K562 (cell line): ENCODE measurements at regions not wholly inside any gene's neighbourhood (a gene's known extent, or its start where the extent isn't known, plus 50 kb on each side); places are given as distances from the start of the nearest gene placed in this dataset.

Experiments
- ATAC-seq: fragments of 200-7000 bp; cut with Tn5 transposase; 3 replicates; pipeline ENCODE4 v1.9.1; 2020; ENCODE audit warnings: moderate library complexity
- BruUV-seq: library from RNA; stranded (reverse); fragments of 400-500 nt; replicated peaks from 2 replicates; lab custom pipeline; 2021; lab: Mats Ljungman, UMichigan
- CTCF ChIA-PET: fragments of 300-600 bp; formaldehyde crosslinking; extraction: SDS; loops from one replicate; lab custom pipeline; 2021; ENCODE audit warnings: low intra/inter-chr PET ratio; lab: Yijun Ruan, JAX
- POLR2A ChIA-PET: fragments of 300-600, 350-650 bp; sonication (Branson Sonifier 250); formaldehyde crosslinking; extraction: SDS; loops from one replicate; lab custom pipeline; 2021; ENCODE audit warnings: antibody characterized with exemption, inconsistent platforms; lab: Yijun Ruan, JAX
- DNase-seq, 4 experiments: peaks; one replicate each; pipeline versions ENCODE4 v3.0.0 to v3.0.0-alpha.2; 2011 to 2018; ENCODE audit warnings: low spot score in 3 of 4, mixed read lengths in 3 of 4; ENCODE audit errors: extremely low read depth in 1 of 4
- FAIRE-seq: peaks from 2 replicates; lab custom pipeline; 2011; peaks lifted over from hg19 to GRCh38; lab: Jason Lieb, UNC
- H2AFZ ChIP-seq: 2 replicates; pipeline ENCODE4 v1.6.0; 2011; ENCODE audit warnings: low read depth, low read length, control low read depth, inconsistent platforms
- H3K27ac ChIP-seq: fragments of 200-600 bp; 3 replicates; pipeline ENCODE4 v1.8.0; 2011; ENCODE audit warnings: low read depth, mild to moderate bottlenecking, control low read depth, inconsistent platforms, low read length, moderate library complexity, mixed read lengths; ENCODE audit errors: extremely low read depth
- H3K27me3 ChIP-seq, 2 experiments: fragments of 300-600 bp in 1 of 2; 2 replicates in 1 of 2; 3 replicates in 1 of 2; pipeline versions ENCODE4 v1.6.0 to v1.8.0; 2011; ENCODE audit warnings: inconsistent platforms in 2 of 2, low read length in 2 of 2, mild to moderate bottlenecking in 1 of 2, mixed read lengths in 1 of 2, moderate library complexity in 1 of 2; ENCODE audit not compliant: control insufficient read depth in 2 of 2, insufficient read depth in 2 of 2
- H3K36me3 ChIP-seq: fragments of 300-600 bp; 3 replicates; pipeline ENCODE4 v1.8.0; 2011; ENCODE audit warnings: mild to moderate bottlenecking, low read length, inconsistent platforms; ENCODE audit not compliant: control insufficient read depth, insufficient read depth
- H3K4me1 ChIP-seq, 2 experiments: fragments of 200-600 bp in 1 of 2; replicated peaks in 1 of 2; 2 replicates in 1 of 2; 3 replicates in 1 of 2; pipeline versions ENCODE4 v1.5.1 to v1.8.0; 2011; ENCODE audit warnings: inconsistent platforms in 2 of 2, low read length in 2 of 2, mild to moderate bottlenecking in 1 of 2, mixed read lengths in 1 of 2, moderate library complexity in 1 of 2; ENCODE audit not compliant: control insufficient read depth in 2 of 2, insufficient read depth in 2 of 2
- H3K4me2 ChIP-seq: 2 replicates; pipeline ENCODE4 v1.6.1; 2011; ENCODE audit warnings: low read length, control low read depth, inconsistent platforms, mixed read lengths; ENCODE audit not compliant: insufficient read depth
- H3K4me3 ChIP-seq: fragments of 200-600 bp; sonication (generic), shearing (Covaris generic); 2 replicates; pipeline ENCODE4 v1.5.1; 2016; ENCODE audit warnings: control low read depth, inconsistent platforms
- H3K79me2 ChIP-seq: fragments of 200-600 bp; 3 replicates; pipeline ENCODE4 v1.8.0; 2011; ENCODE audit warnings: low read length, inconsistent platforms; ENCODE audit not compliant: control insufficient read depth, insufficient read depth
- H3K9ac ChIP-seq, 2 experiments: 2 replicates each; pipeline versions ENCODE4 v1.6.0 to v1.6.1; 2011; ENCODE audit warnings: low read depth in 2 of 2, low read length in 2 of 2, control low read depth in 1 of 2, inconsistent platforms in 1 of 2, mild to moderate bottlenecking in 1 of 2, mixed read lengths in 1 of 2; ENCODE audit not compliant: insufficient read depth in 1 of 2
- H3K9me1 ChIP-seq: one replicate; pipeline ENCODE4 v1.6.0; 2011; ENCODE audit warnings: inconsistent platforms, mild to moderate bottlenecking, low read length, moderate library complexity; ENCODE audit not compliant: control insufficient read depth, insufficient read depth
- H3K9me3 ChIP-seq: replicated peaks from 2 replicates; pipeline ENCODE4 v1.5.1; 2011; ENCODE audit warnings: low read depth, low read length, inconsistent platforms; ENCODE audit not compliant: control insufficient read depth, insufficient read depth
- H4K20me1 ChIP-seq: replicated peaks from 2 replicates; pipeline ENCODE4 v1.6.1; 2011; ENCODE audit warnings: low read length, inconsistent platforms, mixed read lengths; ENCODE audit not compliant: control insufficient read depth, insufficient read depth
- NCOR1 ChIP-seq: fragments of 450-650 bp; IDR thresholded peaks from 2 replicates; pipeline ENCODE4 v1.6.1; 2016; ENCODE audit warnings: mild to moderate bottlenecking, moderate library complexity
- RBM25 ChIP-seq: fragments of 200-400 bp; formaldehyde crosslinking; IDR thresholded peaks from 2 replicates; pipeline ENCODE4 v1.6.1; 2018; ENCODE audit warnings: low read length, low read depth, moderate library complexity; ENCODE audit not compliant: severe bottlenecking
- STAT5B ChIP-seq: fragments of 250-450 bp; sonication (Bioruptor Pico); IDR thresholded peaks from 2 replicates; pipeline ENCODE4 v1.8.0; 2021; ENCODE audit warnings: mild to moderate bottlenecking, inconsistent platforms
- TAL1 ChIP-seq: fragments of 450-650 bp; IDR thresholded peaks from 2 replicates; pipeline ENCODE4 v1.6.1; 2016; ENCODE audit warnings: mild to moderate bottlenecking
- ZNF197 ChIP-seq: fragments of 200-800 bp; sonication (Bioruptor generic); IDR thresholded peaks from 2 replicates; pipeline ENCODE4 v1.6.1; 2016; ENCODE audit warnings: low read depth, missing genetic modification characterization, missing compliant biosample characterization
- ZNF311 ChIP-seq: fragments of 250-450 bp; sonication (Bioruptor Pico); IDR thresholded peaks from 2 replicates; pipeline ENCODE4 v1.4.0; 2020; ENCODE audit warnings: mild to moderate bottlenecking, moderate library complexity
- ZNF778 ChIP-seq: fragments of 450-650 bp; formaldehyde crosslinking; IDR thresholded peaks from 2 replicates; pipeline ENCODE4 v1.4.0; 2020; ENCODE audit warnings: mild to moderate bottlenecking, moderate library complexity
- ZSCAN32 ChIP-seq: fragments of 450-650 bp; formaldehyde crosslinking; IDR thresholded peaks from 2 replicates; pipeline ENCODE4 v1.4.0; 2020; ENCODE audit warnings: mild to moderate bottlenecking, moderate library complexity
- WGBS: fragments of 100-300 bp; shearing (Covaris generic); methylation state at CpG from one replicate; pipeline ENCODE4 v1.1.6; 2016; ENCODE audit warnings: low coverage, mixed read lengths; ENCODE audit not compliant: insufficient coverage; ENCODE audit errors: missing lambda C conversion rate; 5-methylcytosine and 5-hydroxymethylcytosine counted together
- in situ Hi-C: fragments of 300-500 bp; cut with MboI; formaldehyde crosslinking; loops from 4 replicates; pipeline ENCODE4 v1.15.0; 2018; ENCODE audit warnings: inconsistent platforms, mixed read lengths
- intact Hi-C: fragments of 100-400 bp; cut with micrococcal nuclease; formaldehyde crosslinking; loops from 2 replicates; pipeline ENCODE4 v1.14.2; 2022
- TF ChIP-seq, protein P1 (sequence below): fragments of 450-650 bp; IDR thresholded peaks from 2 replicates; pipeline ENCODE4 v1.6.1; 2016
- TF ChIP-seq, protein P2 (sequence below): conservative IDR thresholded peaks from 2 replicates; pipeline ENCODE4 v1.6.1; 2011; ENCODE audit warnings: low read depth, mild to moderate bottlenecking, low read length; ENCODE audit not compliant: control insufficient read depth
- TF ChIP-seq, protein P3 (sequence below), 2 experiments: fragments of 450-650 bp; IDR thresholded peaks; 2 replicates each; pipeline ENCODE4 v1.6.1; 2016
- TF ChIP-seq, protein P4 (sequence below): IDR thresholded peaks from 2 replicates; pipeline ENCODE4 v1.6.1; 2016; ENCODE audit warnings: missing genetic modification characterization, missing compliant biosample characterization

DNA sequence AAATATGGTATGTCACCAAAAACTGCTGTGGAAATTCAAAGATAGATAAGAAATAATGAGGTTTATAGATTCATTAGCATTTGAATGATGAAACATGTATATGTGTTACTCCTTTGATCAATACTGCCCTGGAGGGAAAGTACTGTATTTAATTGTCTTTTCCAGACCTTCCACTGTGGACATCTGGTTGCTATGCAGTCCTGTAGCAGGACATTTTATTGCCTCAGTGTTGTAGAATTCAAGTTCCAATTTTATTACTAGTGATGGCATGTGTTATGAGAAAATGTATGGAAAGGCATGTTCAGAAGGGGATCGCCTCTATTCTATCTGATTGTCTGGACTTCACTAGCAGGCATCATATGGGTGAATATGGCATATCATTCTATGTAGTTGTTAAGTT is 391.0 kb downstream of the TFAP2B start:
- TF ChIP-seq NCOR1, result no peak
- TF ChIP-seq RBM25, result no peak
- no peak for TF ChIP-seq TAL1
- TF ChIP-seq ZNF778 (CRISPR knock-in tag), result no peak
- H3K27me3 ChIP-seq, result no peaks in the 10 kb centered on the region
- no peaks in the 10 kb centered on the region for H3K9me1 ChIP-seq
- no peak overlapping the region for H3K27ac ChIP-seq
- intact Hi-C loops (no loop called here), in situ Hi-C loops (no loop called here)
- no TSS peak for BruUV-seq
- CTCF ChIA-PET, result no interaction called here
- H3K4me1 ChIP-seq, result peaks cover 0 to 3% of the 10 kb centered on the region in 2 experiments; a peak in 2 of 5 replicates
- POLR2A ChIA-PET, result no interaction called here
- no peaks in the 10 kb centered on the region for H3K36me3 ChIP-seq
- H3K79me2 ChIP-seq, result no peaks in the 10 kb centered on the region
- H3K4me2 ChIP-seq, result no peak overlapping the region
- ATAC-seq (no peak), FAIRE-seq (no peak), DNase-seq (no peak)
- H2AFZ ChIP-seq, result no peak overlapping the region
- H3K4me3 ChIP-seq, result no peak overlapping the region
- no peak overlapping the region for H3K9ac ChIP-seq
- no peaks in the 10 kb centered on the region for H4K20me1 ChIP-seq
- no peaks in the 10 kb centered on the region for H3K9me3 ChIP-seq
- WGBS, result 16% methylated on average over 1 of the region's 1 CpG

DNA sequence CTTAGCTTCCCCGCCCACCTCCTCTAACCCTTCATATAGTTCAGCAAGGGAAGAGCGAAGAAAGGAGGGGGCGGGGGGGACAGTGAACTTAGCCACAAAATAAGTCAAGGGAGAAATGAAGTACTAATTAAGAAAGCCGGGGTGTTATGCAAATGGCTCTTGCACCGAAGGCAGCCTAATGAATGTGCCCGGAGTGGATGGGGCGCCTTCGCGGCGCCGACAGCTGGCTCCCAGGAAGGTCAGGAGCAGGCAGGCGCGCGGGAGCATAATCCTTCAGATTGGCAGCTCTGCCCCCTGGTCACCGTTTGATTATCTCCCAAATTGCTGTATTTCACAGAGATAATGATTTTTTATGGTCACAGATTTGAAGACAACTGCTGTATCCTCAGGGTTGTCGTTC is 395.1 kb downstream of the TFAP2B start:
- DNase-seq, result no peak
- in situ Hi-C loops (no loop called here), intact Hi-C loops (no loop called here)
- no peak overlapping the region for H3K4me3 ChIP-seq
- no peak for ATAC-seq
- WGBS, result 35% methylated on average over 15 of the region's 16 CpGs
- H3K4me2 ChIP-seq, result 0 out of 2 replicates have a peak overlapping the region, but pooled peaks have one; percentile 8
- BruUV-seq, result no TSS peak
- H3K36me3 ChIP-seq, result no peaks in the 10 kb centered on the region
- H3K27me3 ChIP-seq, result no peaks in the 10 kb centered on the region
- no peak for FAIRE-seq
- H3K27ac ChIP-seq, result no peak overlapping the region
- H3K9ac ChIP-seq, result 0 out of 4 replicates have a peak overlapping the region, but pooled peaks of 1 of the 2 experiments have one; percentile 39
- no peaks in the 10 kb centered on the region for H3K79me2 ChIP-seq
- no peaks in the 10 kb centered on the region for H4K20me1 ChIP-seq
- no peaks in the 10 kb centered on the region for H3K9me1 ChIP-seq
- H2AFZ ChIP-seq, result peak overlapping the region; percentile 64
- no peaks in the 10 kb centered on the region for H3K9me3 ChIP-seq
- ChIA-PET CTCF (no interaction called here), POLR2A (interaction anchor here (0.5 kb wide), 1 partner anchor 309 kb away, joined by 3 read pairs; no protein-coding TSS in a partner anchor)
- H3K4me1 ChIP-seq, result peaks cover 0 to 3% of the 10 kb centered on the region in 2 experiments; a peak in 1 of 5 replicates
- TF ChIP-seq, protein P1, sequence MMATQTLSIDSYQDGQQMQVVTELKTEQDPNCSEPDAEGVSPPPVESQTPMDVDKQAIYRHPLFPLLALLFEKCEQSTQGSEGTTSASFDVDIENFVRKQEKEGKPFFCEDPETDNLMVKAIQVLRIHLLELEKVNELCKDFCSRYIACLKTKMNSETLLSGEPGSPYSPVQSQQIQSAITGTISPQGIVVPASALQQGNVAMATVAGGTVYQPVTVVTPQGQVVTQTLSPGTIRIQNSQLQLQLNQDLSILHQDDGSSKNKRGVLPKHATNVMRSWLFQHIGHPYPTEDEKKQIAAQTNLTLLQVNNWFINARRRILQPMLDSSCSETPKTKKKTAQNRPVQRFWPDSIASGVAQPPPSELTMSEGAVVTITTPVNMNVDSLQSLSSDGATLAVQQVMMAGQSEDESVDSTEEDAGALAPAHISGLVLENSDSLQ, result no peak
- TF ChIP-seq ZNF311, result no peak
- TF ChIP-seq, protein P2, sequence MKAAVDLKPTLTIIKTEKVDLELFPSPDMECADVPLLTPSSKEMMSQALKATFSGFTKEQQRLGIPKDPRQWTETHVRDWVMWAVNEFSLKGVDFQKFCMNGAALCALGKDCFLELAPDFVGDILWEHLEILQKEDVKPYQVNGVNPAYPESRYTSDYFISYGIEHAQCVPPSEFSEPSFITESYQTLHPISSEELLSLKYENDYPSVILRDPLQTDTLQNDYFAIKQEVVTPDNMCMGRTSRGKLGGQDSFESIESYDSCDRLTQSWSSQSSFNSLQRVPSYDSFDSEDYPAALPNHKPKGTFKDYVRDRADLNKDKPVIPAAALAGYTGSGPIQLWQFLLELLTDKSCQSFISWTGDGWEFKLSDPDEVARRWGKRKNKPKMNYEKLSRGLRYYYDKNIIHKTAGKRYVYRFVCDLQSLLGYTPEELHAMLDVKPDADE, result no peak
- TF ChIP-seq STAT5B (CRISPR knock-in tag), result no peak
- TF ChIP-seq ZSCAN32 (CRISPR knock-in tag), result no peak
- TF ChIP-seq, protein P3, sequence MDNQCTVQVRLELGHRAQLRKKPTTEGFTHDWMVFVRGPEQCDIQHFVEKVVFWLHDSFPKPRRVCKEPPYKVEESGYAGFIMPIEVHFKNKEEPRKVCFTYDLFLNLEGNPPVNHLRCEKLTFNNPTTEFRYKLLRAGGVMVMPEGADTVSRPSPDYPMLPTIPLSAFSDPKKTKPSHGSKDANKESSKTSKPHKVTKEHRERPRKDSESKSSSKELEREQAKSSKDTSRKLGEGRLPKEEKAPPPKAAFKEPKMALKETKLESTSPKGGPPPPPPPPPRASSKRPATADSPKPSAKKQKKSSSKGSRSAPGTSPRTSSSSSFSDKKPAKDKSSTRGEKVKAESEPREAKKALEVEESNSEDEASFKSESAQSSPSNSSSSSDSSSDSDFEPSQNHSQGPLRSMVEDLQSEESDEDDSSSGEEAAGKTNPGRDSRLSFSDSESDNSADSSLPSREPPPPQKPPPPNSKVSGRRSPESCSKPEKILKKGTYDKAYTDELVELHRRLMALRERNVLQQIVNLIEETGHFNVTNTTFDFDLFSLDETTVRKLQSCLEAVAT (IDR thresholded peaks at IDR 0.05), result no peak
- TF ChIP-seq ZNF197 (CRISPR knock-in tag), result no peak
- TF ChIP-seq, protein P4, sequence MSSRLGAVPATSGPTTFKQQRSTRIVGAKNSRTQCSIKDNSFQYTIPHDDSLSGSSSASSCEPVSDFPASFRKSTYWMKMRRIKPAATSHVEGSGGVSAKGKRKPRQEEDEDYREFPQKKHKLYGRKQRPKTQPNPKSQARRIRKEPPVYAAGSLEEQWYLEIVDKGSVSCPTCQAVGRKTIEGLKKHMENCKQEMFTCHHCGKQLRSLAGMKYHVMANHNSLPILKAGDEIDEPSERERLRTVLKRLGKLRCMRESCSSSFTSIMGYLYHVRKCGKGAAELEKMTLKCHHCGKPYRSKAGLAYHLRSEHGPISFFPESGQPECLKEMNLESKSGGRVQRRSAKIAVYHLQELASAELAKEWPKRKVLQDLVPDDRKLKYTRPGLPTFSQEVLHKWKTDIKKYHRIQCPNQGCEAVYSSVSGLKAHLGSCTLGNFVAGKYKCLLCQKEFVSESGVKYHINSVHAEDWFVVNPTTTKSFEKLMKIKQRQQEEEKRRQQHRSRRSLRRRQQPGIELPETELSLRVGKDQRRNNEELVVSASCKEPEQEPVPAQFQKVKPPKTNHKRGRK, result no peak
